ENCODE measurements at regions not wholly inside any gene's neighbourhood (a gene's known extent, or its start where the extent isn't known, plus 50 kb on each side); places are given as distances from the start of the nearest gene placed in this dataset.

GRCh38 chr18:59760212-59760611 lies 63.0 kb upstream of the CCBE1 start:
- DNase-seq (ENCODE audit: low read depth, low spot score) (no peak), ATAC-seq (no peak)
- BruUV-seq (replicated peaks), result no TSS peak
- Histone ChIP-seq H3K4me2 (ENCODE audit: low read length) (no peak overlapping the region), H3K9ac (ENCODE audit: low read length) (no peak overlapping the region), H2AFZ (ENCODE audit: low read depth, low read length, poor library complexity, severe bottlenecking) (no peak overlapping the region), H4K20me1 (ENCODE audit: insufficient read depth) (no peaks in the 10 kb centered on the region), H3K9me2 (ENCODE audit: insufficient read depth) (no peaks in the 10 kb centered on the region), H3K4me1 (ENCODE audit: control insufficient read depth in 1 of 2, insufficient read depth in 2 of 2, low read length in 2 of 2) (no peaks in the 10 kb centered on the region), H3K36me3 (ENCODE audit: control insufficient read depth in 1 of 2, insufficient read depth in 2 of 2, low read length in 2 of 2) (no peaks in the 10 kb centered on the region), H3K9me3 (ENCODE audit: control insufficient read depth in 1 of 2, insufficient read depth in 1 of 2, low read depth in 1 of 2, low read length in 2 of 2) (no peaks in the 10 kb centered on the region), H3K79me2 (ENCODE audit: insufficient read depth, low read length) (no peaks in the 10 kb centered on the region), H3K4me3 (replicated peaks in 1 of 2; ENCODE audit: low read depth in 1 of 2, low read length in 2 of 2) (no peak overlapping the region), H3K27me3 (ENCODE audit: insufficient read depth, low read length) (no peaks in the 10 kb centered on the region), H3K27ac (ENCODE audit: low read depth, low read length) (no peak overlapping the region)
- intact Hi-C loops (cut with micrococcal nuclease), result no loop called here
- ChIA-PET POLR2A (no interaction called here), CTCF (no interaction called here), RAD21 (ENCODE audit: low non-redundant PET in 1 of 2, low total read pairs in 2 of 2, uncharacterized antibody in 2 of 2, unreplicated experiment in 2 of 2) (no interaction called here)
- TF ChIP-seq YY1 (IDR thresholded peaks at IDR 0.05; ENCODE audit: extremely low read depth, insufficient replicate concordance, low read depth, low read length) (no peak), TCF7L2 (IDR thresholded peaks at IDR 0.05; ENCODE audit: borderline replicate concordance, extremely low read depth, insufficient read depth, insufficient read length) (no peak), CBX3 (IDR thresholded peaks at IDR 0.05; ENCODE audit: low read depth) (no peak), SIN3A (IDR thresholded peaks at IDR 0.05; ENCODE audit: low read depth) (no peak), RAD21 (IDR thresholded peaks at IDR 0.05; ENCODE audit: low read depth) (no peak), CEBPB (IDR thresholded peaks at IDR 0.05; ENCODE audit: low read depth) (no peak), POLR2AphosphoS5 (IDR thresholded peaks at IDR 0.05; ENCODE audit: low read depth, low read length) (no peak)
- TF ChIP-seq, protein P1, sequence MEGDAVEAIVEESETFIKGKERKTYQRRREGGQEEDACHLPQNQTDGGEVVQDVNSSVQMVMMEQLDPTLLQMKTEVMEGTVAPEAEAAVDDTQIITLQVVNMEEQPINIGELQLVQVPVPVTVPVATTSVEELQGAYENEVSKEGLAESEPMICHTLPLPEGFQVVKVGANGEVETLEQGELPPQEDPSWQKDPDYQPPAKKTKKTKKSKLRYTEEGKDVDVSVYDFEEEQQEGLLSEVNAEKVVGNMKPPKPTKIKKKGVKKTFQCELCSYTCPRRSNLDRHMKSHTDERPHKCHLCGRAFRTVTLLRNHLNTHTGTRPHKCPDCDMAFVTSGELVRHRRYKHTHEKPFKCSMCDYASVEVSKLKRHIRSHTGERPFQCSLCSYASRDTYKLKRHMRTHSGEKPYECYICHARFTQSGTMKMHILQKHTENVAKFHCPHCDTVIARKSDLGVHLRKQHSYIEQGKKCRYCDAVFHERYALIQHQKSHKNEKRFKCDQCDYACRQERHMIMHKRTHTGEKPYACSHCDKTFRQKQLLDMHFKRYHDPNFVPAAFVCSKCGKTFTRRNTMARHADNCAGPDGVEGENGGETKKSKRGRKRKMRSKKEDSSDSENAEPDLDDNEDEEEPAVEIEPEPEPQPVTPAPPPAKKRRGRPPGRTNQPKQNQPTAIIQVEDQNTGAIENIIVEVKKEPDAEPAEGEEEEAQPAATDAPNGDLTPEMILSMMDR (IDR thresholded peaks at IDR 0.05 in 2 of 3, conservative IDR thresholded peaks at IDR 0.05 in 1 of 3; ENCODE audit: borderline replicate concordance in 1 of 3, insufficient read depth in 1 of 3, low read depth in 2 of 3, low read length in 2 of 3), result no peak

- H3K79me2 ChIP-seq (ENCODE audit: insufficient read depth, low read length), result no peaks in the 10 kb centered on the region
- no peak overlapping the region for H3K27ac ChIP-seq (ENCODE audit: low read depth, low read length)
- TF ChIP-seq SRF (IDR thresholded peaks at IDR 0.05; ENCODE audit: low read depth), result no peak
- TF ChIP-seq TCF7L2 (IDR thresholded peaks at IDR 0.05; ENCODE audit: borderline replicate concordance, extremely low read depth, insufficient read depth, insufficient read length), result no peak
- CTCF ChIA-PET, result interaction anchor here (1.6 kb wide), 1 partner anchor 62 kb away, joined by 4 read pairs; the partner anchor contains the start of gene CCBE1
- no peaks in the 10 kb centered on the region for H3K9me2 ChIP-seq (ENCODE audit: insufficient read depth)
- no peak overlapping the region for H3K9ac ChIP-seq (ENCODE audit: low read length)
- H4K20me1 ChIP-seq (ENCODE audit: insufficient read depth), result no peaks in the 10 kb centered on the region
- intact Hi-C loops (cut with micrococcal nuclease), result no loop called here
- POLR2A ChIA-PET, result no interaction called here
- no TSS peak for BruUV-seq (replicated peaks)
- no peak for ATAC-seq
- DNase-seq (ENCODE audit: low read depth, low spot score), result no peak
- no peaks in the 10 kb centered on the region for H3K4me1 ChIP-seq (ENCODE audit: control insufficient read depth in 1 of 2, insufficient read depth in 2 of 2, low read length in 2 of 2)
- H3K27me3 ChIP-seq (ENCODE audit: insufficient read depth, low read length), result no peaks in the 10 kb centered on the region
- RAD21 ChIA-PET (ENCODE audit: low non-redundant PET in 1 of 2, low total read pairs in 2 of 2, uncharacterized antibody in 2 of 2, unreplicated experiment in 2 of 2), result no interaction called here
- no peak overlapping the region for H3K4me2 ChIP-seq (ENCODE audit: low read length)
- no peaks in the 10 kb centered on the region for H3K9me3 ChIP-seq (ENCODE audit: control insufficient read depth in 1 of 2, insufficient read depth in 1 of 2, low read depth in 1 of 2, low read length in 2 of 2)
- no peaks in the 10 kb centered on the region for H3K36me3 ChIP-seq (ENCODE audit: control insufficient read depth in 1 of 2, insufficient read depth in 2 of 2, low read length in 2 of 2)
- H3K4me3 ChIP-seq (replicated peaks in 1 of 2; ENCODE audit: low read depth in 1 of 2, low read length in 2 of 2), result no peak overlapping the region
- no peak overlapping the region for H2AFZ ChIP-seq (ENCODE audit: low read depth, low read length, poor library complexity, severe bottlenecking)
Observed at GRCh38 chr18:59758837-59759236, 61.6 kb upstream of the CCBE1 start.
